PFSK-1 (cell line): ENCODE measurements at regions not wholly inside any gene's neighbourhood (a gene's known extent, or its start where the extent isn't known, plus 50 kb on each side); places are given as distances from the start of the nearest gene placed in this dataset.

Experiments used
- POLR2AphosphoS5 ChIP-seq: IDR thresholded peaks from 2 replicates; pipeline ENCODE4 v1.6.1; 2012; ENCODE audit warnings: low read depth, mild to moderate bottlenecking, control low read depth, low read length, moderate library complexity
- REST ChIP-seq, 2 experiments: IDR thresholded peaks; 2 replicates each; pipeline versions ENCODE4 v1.6.1 to v1.8.0; 2011 to 2012; ENCODE audit warnings: low read depth in 2 of 2, low read length in 2 of 2, control low read depth in 1 of 2, inconsistent platforms in 1 of 2, mild to moderate bottlenecking in 1 of 2, moderate library complexity in 1 of 2; ENCODE audit not compliant: insufficient read depth in 1 of 2

- TF ChIP-seq POLR2AphosphoS5 (no peak), REST (IDR thresholded peaks at IDR 0.05; ENCODE audit: insufficient read depth in 1 of 2, low read depth in 2 of 2, low read length in 2 of 2) (no peak)
These were observed 310.4 kb upstream of the ZNF608 start for GRCh38 chr5:125056671-125057485.
